ELF-1 (cell line): ENCODE measurements at regions not wholly inside any gene's neighbourhood (a gene's known extent, or its start where the extent isn't known, plus 50 kb on each side); places are given as distances from the start of the nearest gene placed in this dataset.
"Not testable (repeated sequence)": the region's sequence is repeated elsewhere in the genome, so short reads cannot be mapped to it uniquely, and the experiment has no call there.

Source experiments
- DNase-seq: peaks from one replicate; pipeline ENCODE4 v3.0.0-alpha.2; 2016; ENCODE audit warnings: low read depth, low spot score

DNA sequence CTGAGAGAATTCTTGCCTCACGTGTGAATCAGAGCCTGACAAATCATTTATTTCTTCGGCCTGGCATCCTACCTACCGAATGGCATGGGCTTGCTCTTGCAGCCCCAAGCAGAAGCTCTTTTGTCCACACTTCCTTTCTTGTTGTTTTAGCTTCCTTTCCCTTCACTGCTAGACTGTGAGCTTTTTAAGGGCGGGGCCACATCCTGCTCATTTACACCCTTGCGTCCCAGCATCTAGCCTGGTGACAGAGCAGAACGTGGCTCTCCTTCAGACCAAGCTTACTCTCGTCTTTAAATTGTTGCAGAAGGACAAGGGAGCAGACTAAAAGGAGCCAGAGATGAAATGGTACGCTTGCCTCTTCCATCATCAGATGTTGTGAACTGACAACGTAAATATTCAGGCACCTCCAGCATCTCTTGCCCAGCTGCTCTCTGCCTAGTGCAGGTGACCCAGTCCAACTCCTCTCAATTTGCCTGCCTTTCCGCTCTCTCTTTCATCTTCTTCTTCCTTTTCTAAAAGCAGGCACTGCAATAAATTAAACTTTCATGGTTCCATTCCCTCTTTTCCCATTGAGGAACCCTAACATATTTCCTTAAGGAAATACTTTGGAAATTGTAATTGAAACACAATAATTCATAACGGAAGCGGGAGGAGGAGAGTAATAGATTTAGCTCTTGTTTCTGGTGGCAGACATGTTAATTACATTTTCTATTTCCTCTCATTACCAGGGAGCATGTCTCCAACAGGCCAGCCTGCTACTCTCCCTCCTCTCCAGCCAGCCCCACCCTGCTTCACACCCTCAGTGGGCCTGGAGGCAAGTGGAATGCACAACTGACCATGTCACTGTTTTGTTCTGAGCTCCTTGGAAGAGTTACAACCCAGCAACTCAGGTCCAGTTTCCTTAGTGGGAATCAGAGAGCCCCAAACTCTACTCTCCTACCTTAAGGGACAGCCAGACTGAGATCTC is 228.1 kb upstream of the TRIB2 start:
- DNase-seq, result no peak

DNA sequence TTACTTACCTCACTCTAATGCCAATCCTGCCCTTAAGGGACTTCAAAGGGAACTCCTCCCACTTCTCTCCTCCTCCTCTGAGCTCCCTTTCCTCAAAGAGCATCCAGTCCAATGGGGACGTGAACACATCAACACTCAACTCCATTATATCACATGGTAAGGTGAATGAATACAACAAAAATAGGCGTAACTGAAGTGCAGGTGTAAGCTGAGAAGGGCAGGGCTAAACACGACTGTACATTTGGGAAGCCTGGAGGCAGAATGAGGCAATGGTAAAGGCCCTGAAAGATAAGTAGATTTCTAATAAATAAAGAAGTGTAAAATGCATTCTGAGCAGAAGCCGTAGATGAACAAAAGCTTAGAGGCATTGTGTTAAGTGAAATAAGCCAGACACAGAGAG is 226.1 kb upstream of the TRIB2 start:
- no peak for DNase-seq

GRCh38 chr2:12492360-12492759 is 224.4 kb upstream of the TRIB2 start:
- DNase-seq, result not testable (repeated sequence)

DNA sequence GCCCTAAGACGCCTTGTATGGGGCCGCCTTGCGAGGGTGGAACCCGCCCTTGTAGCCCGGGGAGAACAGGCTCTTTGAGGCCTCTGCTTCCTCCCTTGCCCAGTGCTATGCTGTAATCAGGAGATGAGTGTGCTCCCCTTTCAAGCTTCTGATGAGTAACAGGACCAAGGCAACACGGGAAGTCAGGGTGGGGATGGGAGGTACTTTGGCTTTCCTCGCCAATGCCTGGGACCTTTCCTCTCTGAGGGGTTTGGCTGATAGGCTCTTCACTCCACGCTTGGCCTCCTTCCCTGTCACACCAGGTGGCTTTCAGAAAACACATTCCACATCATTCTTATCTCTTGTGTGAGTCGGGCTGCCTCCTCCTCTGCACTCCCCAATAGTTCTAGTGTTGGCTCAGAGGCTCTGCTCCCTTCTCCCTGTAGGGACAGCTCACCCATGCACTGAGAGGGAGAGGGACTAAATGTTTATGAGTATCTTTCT is 223.7 kb upstream of the TRIB2 start:
- peak; percentile 46 for DNase-seq

DNA sequence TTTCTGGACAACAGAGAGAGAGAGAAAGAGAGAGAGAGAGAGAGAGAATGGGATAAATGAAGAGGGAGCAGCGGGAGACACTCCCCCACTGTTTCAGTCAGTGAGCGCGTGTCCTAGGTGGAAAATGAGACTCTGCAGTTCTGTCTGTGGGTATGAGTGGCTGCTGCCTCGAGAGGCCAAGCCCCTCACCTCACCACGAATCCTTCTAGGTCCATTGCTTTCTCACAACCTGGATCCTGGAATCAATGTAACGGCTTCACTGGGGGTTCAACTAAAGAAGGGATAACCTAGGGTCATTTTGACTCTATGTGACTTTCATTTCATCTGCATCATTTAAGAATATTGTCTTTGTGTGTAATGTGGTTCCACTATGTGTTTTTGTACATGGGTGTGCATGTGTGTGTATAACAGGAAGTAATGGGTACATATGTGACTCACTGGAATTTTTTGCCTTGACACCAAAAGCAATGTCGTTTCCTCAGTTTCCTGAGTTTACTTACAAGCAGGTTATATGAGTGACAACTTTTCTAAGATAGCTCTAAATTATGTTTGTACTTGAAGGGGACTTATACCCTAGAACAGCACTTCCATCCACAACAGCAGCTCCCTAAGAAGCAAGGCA is 221.4 kb upstream of the TRIB2 start:
- no peak for DNase-seq

GRCh38 chr2:12498286-12498685 is 218.4 kb upstream of the TRIB2 start:
- no peak for DNase-seq

GRCh38 chr2:12498704-12499103 is 218.0 kb upstream of the TRIB2 start:
- no peak for DNase-seq

- no peak for DNase-seq
These were observed 215.8 kb upstream of the TRIB2 start for GRCh38 chr2:12500899-12501298.

DNA sequence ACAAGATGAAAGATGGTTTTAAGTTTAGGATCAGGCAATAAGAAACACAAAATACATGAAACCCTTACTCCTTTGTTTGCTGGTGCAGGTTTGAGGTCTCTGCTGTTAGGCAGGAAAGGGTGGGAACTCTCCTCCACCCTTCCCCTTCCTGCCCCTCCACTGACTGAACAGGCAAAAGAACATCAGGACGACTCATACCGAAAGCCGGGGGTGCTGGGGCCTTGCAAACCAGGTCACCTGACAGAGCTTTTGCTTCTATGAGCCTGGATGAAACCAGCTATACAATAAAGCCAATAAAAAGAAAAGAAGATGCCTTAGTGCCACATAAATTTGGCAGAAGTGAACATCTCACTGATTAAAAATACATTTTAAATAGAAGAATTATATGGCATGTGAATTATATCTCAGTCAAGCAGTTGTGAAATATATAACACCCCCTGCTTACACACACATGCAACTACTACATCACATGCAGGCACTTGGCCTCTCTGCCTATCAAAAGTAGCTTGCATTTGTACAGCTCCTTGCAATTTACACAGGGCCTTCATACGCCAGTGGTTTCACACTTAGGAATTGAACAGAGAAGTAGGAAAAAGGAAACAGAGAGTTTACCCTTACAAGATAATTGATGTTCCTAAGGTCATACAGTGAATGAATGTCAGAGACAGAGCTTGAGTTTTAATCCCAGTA is 215.1 kb upstream of the TRIB2 start:
- no peak for DNase-seq

GRCh38 chr2:12502759-12503158 is 214.0 kb upstream of the TRIB2 start:
- no peak for DNase-seq

DNA sequence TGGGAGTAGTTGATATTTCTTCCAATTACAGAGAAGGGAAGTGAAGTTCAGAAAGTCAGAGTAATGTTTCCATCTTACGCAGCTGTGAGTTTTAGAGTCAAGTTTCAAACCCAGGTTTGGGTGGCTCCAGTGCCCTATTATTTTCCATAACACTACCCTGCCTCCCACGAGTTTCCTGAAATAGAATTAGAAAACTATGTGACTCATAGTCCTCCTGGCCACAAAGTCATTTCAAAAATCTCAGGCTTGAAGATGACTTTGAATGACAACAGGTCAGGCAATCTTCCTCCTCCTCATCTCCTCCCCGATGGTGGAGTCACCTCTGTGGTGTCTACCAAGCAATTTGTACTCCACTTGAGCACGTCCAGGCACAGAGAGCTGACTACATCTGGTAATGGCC is 212.3 kb upstream of the TRIB2 start:
- no peak for DNase-seq

DNA sequence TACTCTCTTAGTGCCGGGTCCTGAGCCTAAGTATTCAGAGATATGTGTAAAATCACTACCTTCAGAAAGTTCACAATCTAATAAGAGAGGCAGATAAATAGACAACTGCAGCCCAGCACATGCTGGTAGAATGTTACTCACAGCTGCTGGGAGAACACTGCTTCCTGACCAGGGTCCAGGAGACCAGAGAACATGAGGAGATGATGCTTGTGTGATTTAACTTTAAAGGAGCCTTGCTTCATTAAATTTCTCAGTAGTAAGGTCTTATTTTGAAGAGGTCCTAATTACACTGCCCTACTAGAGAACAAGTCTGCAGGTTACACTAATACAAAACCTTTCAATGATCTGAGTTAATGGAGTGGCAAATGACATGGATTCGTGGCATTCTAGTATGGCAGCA is 209.9 kb upstream of the TRIB2 start:
- no peak for DNase-seq

DNA sequence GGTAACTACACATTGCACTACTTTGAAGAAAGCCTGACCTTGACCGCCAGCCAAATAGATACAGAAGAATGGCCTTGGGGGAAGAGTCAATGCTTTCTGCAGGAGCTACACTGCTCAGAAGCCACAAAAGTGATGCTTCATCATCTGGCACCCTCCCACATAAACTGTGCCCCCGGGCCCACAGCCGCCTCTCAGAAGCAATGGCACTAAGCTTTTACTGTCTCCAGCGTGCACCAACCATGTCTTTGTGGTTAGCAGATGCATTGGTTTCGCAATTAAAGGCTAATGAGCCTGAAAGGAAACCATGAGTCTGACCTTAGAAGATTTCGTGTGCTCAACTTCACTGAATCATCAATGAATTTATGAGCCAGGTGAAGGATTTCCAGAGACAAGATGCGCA is 209.4 kb upstream of the TRIB2 start:
- DNase-seq, result no peak

DNA sequence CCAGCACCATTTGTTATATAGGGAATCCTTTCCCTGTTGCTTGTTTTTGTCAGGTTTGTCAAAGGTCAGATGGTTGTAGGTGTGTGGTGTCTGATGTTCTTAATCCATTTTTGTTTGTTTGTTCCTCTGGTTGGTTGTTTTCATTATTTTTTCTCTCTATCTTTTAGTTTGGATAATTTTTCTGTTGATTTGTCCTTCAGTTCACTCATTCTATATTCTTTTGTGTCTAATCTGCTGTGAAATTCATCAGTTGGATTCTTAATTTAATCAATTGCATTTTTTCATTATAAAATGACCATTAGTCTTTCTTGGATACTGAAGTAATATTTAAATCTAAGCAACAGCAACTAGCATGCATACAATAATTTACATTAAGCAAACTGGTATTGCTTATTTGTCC is 206.7 kb upstream of the TRIB2 start:
- no peak for DNase-seq

- no peak for DNase-seq
These were observed 203.4 kb upstream of the TRIB2 start for GRCh38 chr2:12513339-12513738.

DNA sequence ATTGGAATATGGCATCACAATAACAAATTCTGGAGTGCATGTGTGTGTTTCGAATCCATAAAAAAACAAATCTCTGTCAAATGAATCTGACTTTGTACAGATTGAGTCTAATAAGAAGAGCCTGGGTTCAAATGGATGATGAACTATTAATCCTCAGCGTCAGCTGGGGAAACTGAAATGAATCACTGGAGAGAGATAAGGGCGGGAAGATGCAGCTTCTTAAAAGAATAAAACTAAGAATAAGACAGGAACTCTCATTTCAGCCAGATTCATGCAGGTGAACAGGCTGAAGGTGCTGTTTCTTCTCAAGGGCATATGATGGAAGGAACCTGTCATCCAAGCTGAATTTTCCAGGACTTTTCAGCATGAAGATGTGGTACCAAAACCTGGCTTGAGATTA is 202.6 kb upstream of the TRIB2 start:
- no peak for DNase-seq

DNA sequence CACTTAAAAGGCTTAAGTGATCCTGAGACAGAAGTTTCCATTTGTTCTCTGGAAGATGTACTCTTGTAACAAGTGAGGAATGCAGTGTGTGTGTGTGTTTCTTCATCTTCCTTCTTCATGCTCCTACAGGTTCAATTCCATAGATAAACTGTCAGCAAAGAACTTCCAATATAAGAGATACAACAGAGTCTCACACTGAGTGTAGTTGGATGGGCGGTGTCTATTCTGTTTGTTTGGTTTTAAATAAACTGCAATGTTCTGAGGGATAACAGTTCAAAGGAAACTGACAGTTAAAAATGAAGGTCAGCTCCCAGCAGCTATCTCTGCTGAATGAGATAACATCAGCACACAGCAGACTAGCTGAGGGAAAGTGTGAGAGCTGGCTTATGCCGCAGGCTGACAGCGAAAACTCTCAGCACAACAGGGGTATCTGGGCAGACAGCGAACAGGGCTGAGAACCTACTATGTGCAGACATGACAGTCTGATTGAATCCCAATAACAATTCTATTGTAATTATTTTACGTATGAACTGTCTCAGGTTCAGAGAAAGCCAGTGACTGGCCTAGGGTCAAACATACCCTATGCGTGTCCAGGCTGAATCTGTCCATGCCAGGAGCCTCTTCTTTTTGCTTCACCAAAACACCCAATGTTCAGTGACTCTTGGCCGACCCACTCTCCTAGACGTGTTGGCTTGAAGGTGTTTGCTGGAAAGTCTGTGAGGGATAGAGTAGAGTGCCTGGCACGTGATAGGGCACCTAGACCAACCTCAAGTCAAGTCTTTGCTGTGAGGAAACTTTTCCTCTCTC is 201.9 kb upstream of the TRIB2 start:
- DNase-seq, result peak; percentile 33

DNA sequence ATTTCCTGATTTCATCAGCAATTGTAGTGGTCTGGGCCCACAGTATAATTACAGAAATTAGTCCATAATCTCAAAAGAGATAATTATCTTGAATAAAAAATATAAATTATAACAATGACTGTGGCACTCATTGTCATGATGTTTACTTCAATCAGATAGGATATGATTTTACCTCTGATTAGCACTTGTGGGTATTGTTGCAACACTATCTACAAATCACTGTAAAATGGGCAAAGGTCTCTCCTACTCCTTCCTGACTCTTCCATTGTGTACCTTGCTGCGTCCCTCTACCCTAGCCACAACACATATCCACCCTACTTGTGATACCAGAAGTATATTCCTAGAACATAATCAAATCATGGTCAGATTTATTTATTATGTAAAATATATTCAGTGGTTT is 200.9 kb upstream of the TRIB2 start:
- DNase-seq, result no peak

GRCh38 chr2:12533337-12534005 is 183.3 kb upstream of the TRIB2 start:
- no peak for DNase-seq

- peak; percentile 51 for DNase-seq
These were observed 182.0 kb upstream of the TRIB2 start for GRCh38 chr2:12534646-12535263.

DNA sequence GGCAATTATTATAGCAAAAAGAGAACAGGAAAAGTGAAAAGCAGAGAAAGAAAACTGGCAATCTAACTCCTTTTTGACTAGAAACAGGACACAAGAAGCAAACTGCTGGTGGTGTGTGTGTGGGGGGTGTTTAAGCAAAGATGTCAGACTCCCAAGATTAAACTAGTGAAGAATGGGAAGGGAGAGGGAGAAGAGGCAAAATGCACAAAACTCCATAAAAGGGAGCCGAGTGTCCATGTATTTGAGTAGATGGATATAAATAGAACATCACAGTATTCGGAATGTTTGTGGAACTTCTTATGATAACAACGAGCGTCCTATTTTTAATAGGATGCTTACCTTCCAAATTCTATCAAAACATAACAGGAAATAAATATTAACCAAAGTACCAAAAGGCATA is 179.8 kb upstream of the TRIB2 start:
- DNase-seq, result no peak
